Esophagus squamous epithelium (tissue), 4 donors: ENCODE measurements at regions not wholly inside any gene's neighbourhood (a gene's known extent, or its start where the extent isn't known, plus 50 kb on each side); places are given as distances from the start of the nearest gene placed in this dataset.

ENCODE experiments used
- POLR2A ChIP-seq, 4 donors: fragments of 450-650 bp; IDR thresholded peaks; one replicate each; pipeline ENCODE4 v1.6.1; 2017; ENCODE audit warnings: antibody characterized with exemption in 4 of 4, mild to moderate bottlenecking in 4 of 4, moderate library complexity in 3 of 4
- TF ChIP-seq, protein P1 (sequence below), 6 experiments: fragments of 450-650 bp in 4 of 6; fragments of 200-600 bp in 2 of 6; sonication (generic) in 2 of 6; IDR thresholded peaks; one replicate each; pipeline ENCODE4 v1.5.1; 2016 to 2019; ENCODE audit warnings: antibody characterized with exemption in 6 of 6, mild to moderate bottlenecking in 4 of 6, moderate library complexity in 4 of 6

DNA sequence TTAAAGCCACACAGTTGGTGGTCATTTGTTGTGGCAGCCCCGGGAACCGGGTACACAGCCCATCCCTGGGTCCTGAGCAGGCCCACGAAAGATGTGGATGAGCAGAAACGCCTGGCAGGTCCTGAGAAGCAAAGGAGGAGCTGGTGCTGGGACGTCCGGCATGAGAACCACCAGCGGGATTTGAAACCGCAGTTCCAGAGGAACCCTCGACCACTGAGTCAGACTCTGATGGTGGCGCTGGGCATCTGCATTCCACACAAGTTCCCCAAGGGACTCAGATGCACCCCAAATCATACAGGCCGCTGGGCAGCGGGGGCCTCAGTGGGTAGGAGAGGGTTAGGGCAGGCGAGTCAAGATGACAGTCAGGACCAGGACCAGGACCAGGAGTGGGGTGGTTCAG lies 363.0 kb downstream of the SHANK2 start:
- TF ChIP-seq, protein P1, sequence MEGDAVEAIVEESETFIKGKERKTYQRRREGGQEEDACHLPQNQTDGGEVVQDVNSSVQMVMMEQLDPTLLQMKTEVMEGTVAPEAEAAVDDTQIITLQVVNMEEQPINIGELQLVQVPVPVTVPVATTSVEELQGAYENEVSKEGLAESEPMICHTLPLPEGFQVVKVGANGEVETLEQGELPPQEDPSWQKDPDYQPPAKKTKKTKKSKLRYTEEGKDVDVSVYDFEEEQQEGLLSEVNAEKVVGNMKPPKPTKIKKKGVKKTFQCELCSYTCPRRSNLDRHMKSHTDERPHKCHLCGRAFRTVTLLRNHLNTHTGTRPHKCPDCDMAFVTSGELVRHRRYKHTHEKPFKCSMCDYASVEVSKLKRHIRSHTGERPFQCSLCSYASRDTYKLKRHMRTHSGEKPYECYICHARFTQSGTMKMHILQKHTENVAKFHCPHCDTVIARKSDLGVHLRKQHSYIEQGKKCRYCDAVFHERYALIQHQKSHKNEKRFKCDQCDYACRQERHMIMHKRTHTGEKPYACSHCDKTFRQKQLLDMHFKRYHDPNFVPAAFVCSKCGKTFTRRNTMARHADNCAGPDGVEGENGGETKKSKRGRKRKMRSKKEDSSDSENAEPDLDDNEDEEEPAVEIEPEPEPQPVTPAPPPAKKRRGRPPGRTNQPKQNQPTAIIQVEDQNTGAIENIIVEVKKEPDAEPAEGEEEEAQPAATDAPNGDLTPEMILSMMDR (IDR thresholded peaks at IDR 0.05), result no peak
- TF ChIP-seq POLR2A (IDR thresholded peaks at IDR 0.05), result no peak
